ENCODE measurements at regions not wholly inside any gene's neighbourhood (a gene's known extent, or its start where the extent isn't known, plus 50 kb on each side); places are given as distances from the start of the nearest gene placed in this dataset.
A peak's percentile ranks its signal among the peaks of the same experiment; 100 is the strongest.

- TF ChIP-seq POLR2A (IDR thresholded peaks at IDR 0.05) (peak in 3 of 4 donors; percentile 78 to 97 (median 82)), EP300 (IDR thresholded peaks at IDR 0.05) (peak in 3 of 4 donors; percentile 17 to 77 (median 39))
- TF ChIP-seq, protein P1, sequence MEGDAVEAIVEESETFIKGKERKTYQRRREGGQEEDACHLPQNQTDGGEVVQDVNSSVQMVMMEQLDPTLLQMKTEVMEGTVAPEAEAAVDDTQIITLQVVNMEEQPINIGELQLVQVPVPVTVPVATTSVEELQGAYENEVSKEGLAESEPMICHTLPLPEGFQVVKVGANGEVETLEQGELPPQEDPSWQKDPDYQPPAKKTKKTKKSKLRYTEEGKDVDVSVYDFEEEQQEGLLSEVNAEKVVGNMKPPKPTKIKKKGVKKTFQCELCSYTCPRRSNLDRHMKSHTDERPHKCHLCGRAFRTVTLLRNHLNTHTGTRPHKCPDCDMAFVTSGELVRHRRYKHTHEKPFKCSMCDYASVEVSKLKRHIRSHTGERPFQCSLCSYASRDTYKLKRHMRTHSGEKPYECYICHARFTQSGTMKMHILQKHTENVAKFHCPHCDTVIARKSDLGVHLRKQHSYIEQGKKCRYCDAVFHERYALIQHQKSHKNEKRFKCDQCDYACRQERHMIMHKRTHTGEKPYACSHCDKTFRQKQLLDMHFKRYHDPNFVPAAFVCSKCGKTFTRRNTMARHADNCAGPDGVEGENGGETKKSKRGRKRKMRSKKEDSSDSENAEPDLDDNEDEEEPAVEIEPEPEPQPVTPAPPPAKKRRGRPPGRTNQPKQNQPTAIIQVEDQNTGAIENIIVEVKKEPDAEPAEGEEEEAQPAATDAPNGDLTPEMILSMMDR (IDR thresholded peaks at IDR 0.05), result peak in 2 of 6 experiments; percentile 28 to 31
Observed at GRCh38 chr9:129413537-129414376, 207.1 kb downstream of the C9orf50 start.
